ENCODE measurements at regions not wholly inside any gene's neighbourhood (a gene's known extent, or its start where the extent isn't known, plus 50 kb on each side); places are given as distances from the start of the nearest gene placed in this dataset.

DNA sequence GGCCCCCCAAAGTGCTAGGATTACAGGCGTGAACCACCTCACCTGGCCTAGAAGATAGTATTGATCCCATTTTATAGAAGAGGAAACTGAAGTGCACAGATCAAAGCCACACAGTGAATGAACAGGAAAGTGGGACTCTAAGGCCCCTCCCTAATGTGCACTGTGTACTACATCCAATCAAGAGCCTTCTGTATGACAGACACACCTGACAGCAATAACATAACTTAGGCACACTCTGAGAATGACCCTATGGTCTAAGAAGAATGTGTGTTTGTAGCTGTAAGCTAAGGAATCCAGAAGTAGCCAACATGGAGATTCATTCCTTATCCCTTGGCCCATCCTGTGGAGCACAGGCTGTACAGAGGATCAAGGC lies 271.2 kb downstream of the SMARCA2 start:
- H3K27me3 ChIP-seq: no peaks in the 10 kb centered on the region
- H3K9me3 ChIP-seq: no peaks in the 10 kb centered on the region
- 96% methylated on average over 1 of the region's 1 CpG; no CpG with 5 or more reads in 1 of the 2 donors for WGBS, 2 donors
- no peak for DNase-seq
- no peak overlapping the region for H3K4me3 ChIP-seq
- intact Hi-C loops (cut with DNase I; ENCODE audit: low total_unique reads): no loop called here
- H3K27ac ChIP-seq: no peak overlapping the region
- no peaks in the 10 kb centered on the region for H3K36me3 ChIP-seq (ENCODE audit: low read depth, missing control alignments)
- TF ChIP-seq CTCF (IDR thresholded peaks at IDR 0.05): no peak
- no peaks in the 10 kb centered on the region for H3K4me1 ChIP-seq

DNA sequence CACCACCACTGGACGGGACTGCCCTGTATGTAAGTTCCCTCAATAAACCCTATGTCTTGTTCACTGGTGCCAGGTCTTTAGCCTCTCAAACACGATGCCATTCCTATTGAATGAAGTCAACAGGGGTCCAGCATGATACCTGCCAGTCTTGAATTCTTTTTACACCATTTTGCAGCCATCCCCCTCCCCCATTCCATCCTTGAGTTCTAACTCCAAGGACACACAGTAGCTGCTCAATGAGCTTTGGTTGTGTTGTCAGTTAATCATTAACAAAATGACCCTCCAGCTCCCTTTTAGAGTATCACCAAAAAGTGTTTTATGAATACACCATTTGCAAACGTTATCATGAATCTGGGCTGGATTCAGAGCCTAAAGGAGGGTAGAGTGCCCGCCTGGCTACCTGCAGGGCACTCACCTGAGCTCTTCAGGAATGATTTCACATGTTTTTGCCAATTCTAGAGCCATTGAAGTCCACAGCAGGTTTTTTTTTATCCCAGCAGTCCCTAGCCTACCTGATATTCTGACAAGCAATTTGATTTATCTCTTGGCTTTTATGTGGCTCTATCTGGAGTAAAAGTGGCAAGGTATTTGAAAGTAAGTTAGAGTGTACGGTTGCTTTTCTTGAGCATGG lies 271.8 kb downstream of the SMARCA2 start:
- 88 to 89% methylated on average over 5 of the region's 5 CpGs for WGBS, 2 donors
- no peaks in the 10 kb centered on the region for H3K27me3 ChIP-seq
- intact Hi-C loops (cut with DNase I; ENCODE audit: low total_unique reads): no loop called here
- H3K4me3 ChIP-seq: no peak overlapping the region
- H3K36me3 ChIP-seq (ENCODE audit: low read depth, missing control alignments): no peaks in the 10 kb centered on the region
- H3K27ac ChIP-seq: no peak overlapping the region
- TF ChIP-seq POLR2A (IDR thresholded peaks at IDR 0.05) (no peak), CTCF (IDR thresholded peaks at IDR 0.05) (no peak)
- no peaks in the 10 kb centered on the region for H3K9me3 ChIP-seq
- no peak for DNase-seq
- no peaks in the 10 kb centered on the region for H3K4me1 ChIP-seq

DNA sequence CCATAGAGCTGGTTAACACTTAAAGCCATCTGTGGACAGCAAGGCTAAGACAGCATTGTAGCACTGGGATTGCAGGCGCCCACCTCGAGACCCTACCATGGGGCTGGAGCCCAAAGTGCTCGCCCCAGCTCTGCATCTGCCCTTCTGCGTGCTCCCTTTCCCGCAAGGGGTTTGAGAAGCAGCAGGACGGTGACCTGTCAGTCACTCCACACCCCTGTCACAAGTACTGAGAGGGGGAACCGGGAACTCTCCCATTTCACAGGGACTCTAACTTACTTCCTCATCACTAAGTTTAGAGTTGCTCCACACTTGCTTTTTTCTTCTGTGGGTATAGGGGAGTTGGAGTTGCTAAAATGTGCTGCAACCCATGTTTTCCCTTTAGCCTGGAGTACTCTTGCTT lies 273.2 kb downstream of the SMARCA2 start:
- no peaks in the 10 kb centered on the region for H3K27me3 ChIP-seq
- 85 to 88% methylated on average over 7 of the region's 7 CpGs for WGBS, 2 donors
- H3K4me3 ChIP-seq: no peak overlapping the region
- intact Hi-C loops (cut with DNase I; ENCODE audit: low total_unique reads): no loop called here
- no peak for TF ChIP-seq CTCF (IDR thresholded peaks at IDR 0.05)
- TF ChIP-seq POLR2A (IDR thresholded peaks at IDR 0.05): no peak
- no peaks in the 10 kb centered on the region for H3K9me3 ChIP-seq
- no peaks in the 10 kb centered on the region for H3K4me1 ChIP-seq
- DNase-seq: no peak
- no peak overlapping the region for H3K27ac ChIP-seq
- no peaks in the 10 kb centered on the region for H3K36me3 ChIP-seq (ENCODE audit: low read depth, missing control alignments)

GRCh38 chr9:2289263-2289662 lies 274.1 kb downstream of the SMARCA2 start:
- H3K27ac ChIP-seq: no peak overlapping the region
- H3K4me1 ChIP-seq: no peaks in the 10 kb centered on the region
- H3K4me3 ChIP-seq: no peak overlapping the region
- no peaks in the 10 kb centered on the region for H3K36me3 ChIP-seq (ENCODE audit: low read depth, missing control alignments)
- TF ChIP-seq CTCF (IDR thresholded peaks at IDR 0.05) (no peak), POLR2A (IDR thresholded peaks at IDR 0.05) (no peak)
- DNase-seq: no peak
- 87 to 89% methylated on average over 4 of the region's 4 CpGs for WGBS, 2 donors
- H3K9me3 ChIP-seq: no peaks in the 10 kb centered on the region
- intact Hi-C loops (cut with DNase I; ENCODE audit: low total_unique reads): no loop called here
- H3K27me3 ChIP-seq: no peaks in the 10 kb centered on the region

DNA sequence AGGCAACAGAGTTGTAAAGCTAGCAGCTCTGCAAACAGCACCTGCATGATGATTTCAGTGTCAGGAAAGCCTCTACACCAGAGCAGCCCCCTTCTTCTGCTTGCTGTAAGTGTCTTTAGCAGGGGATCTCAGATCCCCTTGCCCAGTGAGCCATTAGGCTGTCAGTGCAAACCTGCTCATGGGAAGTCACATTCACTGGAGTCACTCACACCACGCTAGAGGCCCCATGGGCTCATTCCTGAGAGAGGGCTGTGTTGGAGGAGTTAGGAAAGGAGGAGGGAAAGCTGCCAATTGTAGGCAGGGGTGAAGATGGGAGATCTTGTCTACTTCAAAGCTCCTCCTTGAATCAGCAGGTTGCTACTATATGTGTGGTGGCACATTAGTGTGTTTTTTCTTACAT lies 275.2 kb downstream of the SMARCA2 start:
- no peaks in the 10 kb centered on the region for H3K9me3 ChIP-seq
- H3K4me1 ChIP-seq: no peaks in the 10 kb centered on the region
- no peak overlapping the region for H3K4me3 ChIP-seq
- no peak for DNase-seq
- H3K27me3 ChIP-seq: no peaks in the 10 kb centered on the region
- no peak for TF ChIP-seq POLR2A (IDR thresholded peaks at IDR 0.05)
- no peak for TF ChIP-seq CTCF (IDR thresholded peaks at IDR 0.05)
- intact Hi-C loops (cut with DNase I; ENCODE audit: low total_unique reads): no loop called here
- 82 to 100% methylated on average over 1 of the region's 1 CpG for WGBS, 2 donors
- no peaks in the 10 kb centered on the region for H3K36me3 ChIP-seq (ENCODE audit: low read depth, missing control alignments)
- no peak overlapping the region for H3K27ac ChIP-seq

All from testis (tissue), 2 donors.